GM21619 (cell line): ENCODE measurements at regions not wholly inside any gene's neighbourhood (a gene's known extent, or its start where the extent isn't known, plus 50 kb on each side); places are given as distances from the start of the nearest gene placed in this dataset.

Source experiments
- ATAC-seq: cut with Tn5 transposase; IDR thresholded peaks from one replicate; pipeline ENCODE4 v1.9.1; 2021; ENCODE audit not compliant: unreplicated experiment

DNA sequence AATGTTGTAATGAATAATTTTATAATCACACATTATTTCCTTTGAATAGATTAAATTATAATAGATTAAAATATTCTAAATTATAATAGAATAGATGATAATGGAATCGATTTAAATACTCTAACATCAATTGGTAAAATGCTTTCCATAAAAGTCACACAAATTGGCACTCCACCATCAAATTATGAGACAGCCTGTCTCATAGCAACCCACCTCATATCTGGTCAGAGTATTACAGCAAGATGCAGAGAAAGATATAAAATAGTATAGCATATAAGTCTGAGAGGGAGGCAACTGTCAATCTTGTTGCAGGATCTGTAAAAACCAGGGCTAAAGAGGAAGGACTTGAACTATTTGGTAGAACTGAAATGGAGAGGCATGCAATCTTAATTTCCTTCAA is 98.4 kb upstream of the NCKAP5 start:
- no peak for ATAC-seq

DNA sequence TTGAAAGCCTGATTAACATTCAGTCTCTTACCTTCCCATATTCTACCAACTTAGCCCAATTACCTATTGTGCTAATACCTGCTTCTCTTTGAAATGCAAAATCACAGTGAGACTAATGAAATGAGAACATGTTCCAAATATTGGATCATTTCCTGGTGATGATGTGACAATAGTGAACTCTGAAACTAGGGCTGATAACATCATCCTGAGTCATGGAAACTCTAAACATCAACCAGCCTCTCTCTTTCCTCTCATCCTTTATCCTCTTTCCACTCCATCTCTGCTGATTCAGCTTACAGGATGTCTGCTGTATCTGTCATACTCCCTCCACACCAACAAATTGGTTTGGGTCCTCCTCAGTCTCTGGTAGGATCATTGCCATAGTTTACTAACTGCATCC is 98.8 kb upstream of the NCKAP5 start:
- no peak for ATAC-seq

- ATAC-seq, result no peak
Observed at GRCh38 chr2:133667968-133668367, 99.7 kb upstream of the NCKAP5 start.

DNA sequence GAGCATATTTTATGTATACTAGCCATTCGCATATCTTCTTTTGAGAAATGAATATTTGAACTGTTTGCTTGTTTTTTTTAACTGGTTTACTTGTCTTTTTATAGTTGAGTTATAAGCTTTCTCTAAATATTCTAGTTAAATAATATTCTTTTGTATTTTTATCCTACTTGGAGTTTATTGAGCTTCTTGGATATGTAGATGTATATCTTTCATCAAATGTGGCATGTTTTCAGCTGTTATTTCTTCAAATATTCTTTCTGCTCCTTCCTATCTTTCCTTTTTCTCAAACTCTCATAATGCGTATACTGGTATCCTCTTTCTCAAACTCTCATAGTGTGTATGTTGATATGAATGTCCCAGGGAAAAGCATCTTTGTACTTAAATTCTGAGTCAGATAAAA is 100.3 kb upstream of the NCKAP5 start:
- no peak for ATAC-seq

- ATAC-seq, result no peak
Observed at GRCh38 chr2:133673305-133673905, 105.1 kb upstream of the NCKAP5 start.

GRCh38 chr2:133674066-133674432 is 105.8 kb upstream of the NCKAP5 start:
- no peak for ATAC-seq

DNA sequence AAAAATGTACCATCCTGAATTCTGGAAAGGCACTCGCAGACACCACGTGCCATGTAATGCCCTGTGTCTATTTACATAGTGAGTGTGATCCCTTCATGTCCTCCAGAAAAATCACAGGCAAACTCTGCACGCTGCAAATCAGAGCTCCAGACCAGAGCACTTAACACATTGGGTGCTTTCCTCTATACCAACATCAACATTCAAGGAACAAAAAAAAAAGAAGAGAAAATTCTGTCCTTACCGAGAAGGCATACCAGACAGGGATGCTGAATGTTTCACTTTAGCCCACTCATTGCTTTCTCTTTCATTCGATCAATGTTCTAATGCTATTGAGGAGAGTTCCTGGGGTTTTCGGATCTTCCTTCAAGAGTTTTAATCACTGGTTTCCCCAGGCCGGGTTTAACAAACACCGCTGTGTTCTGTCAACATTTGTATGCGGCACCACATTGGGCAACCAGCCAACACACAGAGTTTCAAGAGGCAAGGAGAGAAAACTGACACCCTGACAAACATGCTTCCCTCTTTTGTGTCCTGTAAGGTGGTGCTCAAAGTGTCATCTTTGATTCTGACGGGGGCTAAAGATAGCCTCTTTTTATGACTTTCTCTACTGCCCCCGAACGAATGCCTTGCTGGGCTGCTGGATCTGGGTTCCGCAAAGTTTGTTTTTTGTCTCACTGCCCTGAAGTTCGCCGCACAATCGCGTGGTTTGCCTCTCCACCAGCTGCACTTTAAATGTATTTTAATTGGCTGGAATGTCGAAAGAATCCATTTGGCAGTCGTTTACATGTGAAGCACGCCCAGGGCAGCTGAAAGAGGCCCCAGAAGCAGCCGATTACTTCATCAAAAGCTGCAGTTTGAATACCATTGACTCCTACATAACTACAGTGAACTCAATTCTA is 106.4 kb upstream of the NCKAP5 start:
- no peak for ATAC-seq

- ATAC-seq, result no peak
Observed at GRCh38 chr2:133676392-133677130, 108.3 kb upstream of the NCKAP5 start.

DNA sequence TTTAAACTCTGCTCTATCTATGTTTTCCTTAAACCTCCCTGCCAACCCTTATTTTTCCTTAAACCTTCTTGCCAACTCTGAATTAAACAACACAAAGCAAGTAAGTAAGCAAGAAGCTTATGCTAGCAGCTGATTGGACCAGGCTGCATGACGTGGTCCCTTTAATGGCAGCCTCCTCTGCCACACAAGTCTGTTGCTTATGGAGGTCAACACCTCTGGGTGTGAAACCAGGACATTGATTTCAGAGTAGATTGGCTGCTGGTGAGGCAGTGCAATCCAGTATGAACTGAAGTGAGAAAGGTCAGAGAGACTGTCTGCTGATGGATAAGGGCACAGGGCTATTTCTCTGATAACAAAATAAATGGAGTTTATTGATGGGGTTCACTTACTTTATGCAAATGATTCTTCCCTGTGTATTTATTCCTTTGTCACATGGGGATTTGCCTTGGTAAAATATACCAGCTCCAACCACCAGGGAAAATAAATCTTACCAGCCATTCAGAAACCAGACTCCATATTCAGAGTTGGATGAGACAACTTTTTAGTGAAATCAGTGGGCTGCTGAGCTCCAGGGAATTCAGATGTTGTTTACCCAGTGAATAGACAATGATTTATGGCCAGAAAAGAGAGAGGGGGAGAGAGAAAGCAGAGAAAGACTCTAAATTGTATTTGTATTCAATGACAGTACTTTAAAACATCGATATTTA is 112.2 kb upstream of the NCKAP5 start:
- ATAC-seq, result no peak

DNA sequence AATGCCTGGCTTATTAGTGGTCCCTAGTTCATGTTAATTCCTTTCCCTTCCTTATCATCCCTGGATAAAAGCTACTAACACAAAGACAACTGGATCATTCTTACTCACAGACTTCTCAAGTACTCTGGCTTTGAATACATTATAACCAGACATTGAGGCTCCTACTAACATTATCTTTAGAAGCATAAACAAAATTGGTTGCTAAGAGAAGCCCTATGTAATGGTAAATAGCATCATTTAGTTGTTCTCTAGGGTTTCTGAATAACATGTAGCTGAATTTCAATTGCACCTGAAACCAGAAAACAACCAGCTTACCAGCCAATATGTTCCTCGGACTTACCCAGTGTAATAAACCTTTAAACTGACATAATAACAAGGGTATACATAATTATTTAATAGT is 114.1 kb upstream of the NCKAP5 start:
- ATAC-seq, result no peak

DNA sequence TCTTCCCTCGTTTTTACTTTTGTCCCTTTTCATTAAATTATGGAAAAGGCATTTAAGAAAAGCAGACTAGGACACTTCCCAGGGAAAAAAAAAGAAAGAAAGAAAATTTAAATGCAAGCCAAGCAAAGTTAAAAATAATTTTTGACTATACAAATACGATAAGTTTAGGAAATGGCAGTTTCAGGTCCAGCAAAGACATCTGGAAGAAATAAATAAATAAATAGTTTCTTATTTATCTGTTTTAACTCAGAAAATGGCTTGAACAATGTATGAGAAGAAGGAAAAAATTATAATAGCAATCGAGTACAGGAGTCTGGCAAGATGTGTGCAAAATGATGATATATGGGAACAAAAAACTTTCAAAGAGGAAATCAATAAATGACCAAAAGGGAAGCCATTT is 114.6 kb upstream of the NCKAP5 start:
- no peak for ATAC-seq

DNA sequence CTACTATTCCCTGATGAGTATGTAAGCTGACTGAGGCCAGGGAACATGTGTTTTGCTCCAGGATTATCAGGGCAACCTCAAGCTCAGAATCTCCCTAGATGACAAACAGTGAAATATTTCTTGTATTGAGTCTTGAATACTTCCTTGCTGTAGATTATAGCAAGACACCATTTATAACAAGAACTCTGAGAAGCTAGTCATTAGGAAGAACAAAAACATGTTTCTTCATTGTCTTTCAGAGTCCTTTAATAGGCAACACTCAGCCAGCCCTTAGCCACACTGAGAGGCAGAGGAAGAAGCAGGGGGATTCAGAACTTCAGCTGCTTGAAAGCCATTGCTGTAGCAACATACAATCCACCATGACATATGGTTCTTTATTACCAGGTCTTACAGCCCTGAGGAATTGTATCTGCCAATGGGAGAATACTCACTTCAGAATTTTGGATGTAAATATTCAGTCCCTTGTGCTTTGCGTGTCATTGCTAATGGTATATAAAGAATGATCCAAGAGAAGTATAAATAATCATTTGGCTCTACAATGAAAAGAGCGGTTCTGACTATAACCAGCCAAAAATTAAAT is 117.5 kb upstream of the NCKAP5 start:
- no peak for ATAC-seq

GRCh38 chr2:133690780-133691179 is 122.5 kb upstream of the NCKAP5 start:
- ATAC-seq, result no peak

DNA sequence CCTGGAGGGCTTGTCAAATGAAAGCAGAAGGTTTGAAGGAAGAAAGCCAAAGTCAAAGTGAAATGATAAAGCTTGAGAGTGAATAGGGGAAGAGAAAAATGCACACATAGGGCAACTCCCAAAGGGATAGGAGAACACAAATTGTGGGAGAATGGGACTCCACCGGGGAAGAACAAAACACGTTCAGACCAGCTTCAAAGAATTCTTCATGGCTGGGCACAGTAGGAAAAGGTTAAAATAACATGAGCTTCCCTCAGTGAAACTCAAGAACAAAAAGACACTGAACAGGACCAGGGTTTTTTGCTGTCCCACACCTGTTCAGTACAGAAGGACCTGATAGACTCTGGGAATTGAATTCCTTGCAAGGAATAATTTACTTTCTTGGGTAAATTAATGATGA is 123.1 kb upstream of the NCKAP5 start:
- no peak for ATAC-seq

DNA sequence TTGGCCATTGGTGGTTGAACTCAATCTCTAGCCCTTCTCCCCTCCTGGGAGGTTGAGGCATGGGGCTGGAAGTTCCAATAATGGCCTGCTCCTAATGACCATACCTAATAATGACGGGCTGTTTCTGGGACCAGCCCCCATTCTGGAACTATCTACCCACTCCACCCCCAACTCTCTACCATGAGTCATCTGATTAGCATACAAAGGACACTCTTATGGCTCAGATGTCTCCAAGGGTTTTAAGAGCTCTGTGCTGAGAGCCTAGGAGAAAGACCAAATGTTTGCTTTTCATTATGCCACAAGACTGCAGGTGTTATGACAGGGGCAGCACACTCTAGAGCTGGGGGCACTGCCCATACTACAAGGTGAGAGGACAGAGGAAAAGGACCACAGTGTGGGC is 137.0 kb upstream of the NCKAP5 start:
- no peak for ATAC-seq

DNA sequence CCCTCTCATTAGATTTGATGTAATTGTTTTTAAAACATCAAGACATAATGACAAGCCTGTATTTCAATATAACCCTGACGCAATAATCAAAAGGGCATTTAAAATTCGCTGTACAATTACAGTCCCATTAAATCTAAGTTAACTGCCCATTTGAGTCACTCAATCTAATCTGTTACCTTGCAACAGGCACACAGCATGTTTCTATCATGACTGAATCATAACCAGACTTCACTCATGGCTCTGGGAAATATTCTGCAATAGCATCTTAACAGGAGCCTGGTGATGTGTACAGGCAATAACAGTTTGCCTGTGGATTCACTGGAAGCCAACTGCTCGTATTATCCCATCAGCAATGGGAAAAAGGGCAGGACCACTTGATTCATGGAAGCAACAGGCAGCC is 142.3 kb upstream of the NCKAP5 start:
- no peak for ATAC-seq

DNA sequence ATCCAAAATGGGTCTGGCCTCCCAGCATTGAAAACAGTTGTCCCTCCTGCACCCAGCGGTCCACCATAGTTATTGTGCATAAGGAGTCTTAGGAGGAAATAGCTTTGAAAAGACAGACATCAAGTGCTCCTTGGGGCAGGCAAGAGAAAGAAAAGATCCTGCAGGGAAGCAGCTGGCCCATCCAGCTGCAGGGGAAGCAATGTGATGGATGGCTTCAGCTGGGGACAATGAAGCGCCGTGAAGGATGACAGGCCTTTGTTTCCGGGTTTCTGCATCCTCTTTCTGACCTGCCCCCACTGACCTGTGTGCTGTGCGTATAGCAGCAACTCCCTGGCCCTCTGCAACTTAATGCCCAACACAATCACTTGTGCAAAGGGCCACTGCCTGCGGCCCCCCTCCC is 142.9 kb upstream of the NCKAP5 start:
- no peak for ATAC-seq

GRCh38 chr2:133711806-133712205 is 143.5 kb upstream of the NCKAP5 start:
- no peak for ATAC-seq

DNA sequence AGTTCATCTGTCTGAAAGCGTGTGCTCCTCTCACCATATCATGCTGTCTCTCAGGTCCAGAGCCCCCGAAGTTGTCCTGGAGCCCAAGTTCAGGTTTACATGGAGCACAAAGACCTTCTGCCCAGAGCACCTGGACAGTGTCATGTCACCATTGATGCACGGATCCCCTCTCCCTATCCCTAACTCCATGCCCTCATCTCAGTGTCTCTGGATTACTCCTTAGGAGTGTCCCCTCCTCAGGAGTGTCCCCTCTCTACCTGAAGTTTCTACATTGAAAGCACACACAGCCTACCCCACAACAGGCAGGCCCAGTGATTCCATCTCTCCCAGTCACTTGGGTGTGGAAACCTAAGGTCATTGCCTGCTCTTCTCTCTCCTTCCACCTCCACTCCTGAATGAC is 144.1 kb upstream of the NCKAP5 start:
- no peak for ATAC-seq

DNA sequence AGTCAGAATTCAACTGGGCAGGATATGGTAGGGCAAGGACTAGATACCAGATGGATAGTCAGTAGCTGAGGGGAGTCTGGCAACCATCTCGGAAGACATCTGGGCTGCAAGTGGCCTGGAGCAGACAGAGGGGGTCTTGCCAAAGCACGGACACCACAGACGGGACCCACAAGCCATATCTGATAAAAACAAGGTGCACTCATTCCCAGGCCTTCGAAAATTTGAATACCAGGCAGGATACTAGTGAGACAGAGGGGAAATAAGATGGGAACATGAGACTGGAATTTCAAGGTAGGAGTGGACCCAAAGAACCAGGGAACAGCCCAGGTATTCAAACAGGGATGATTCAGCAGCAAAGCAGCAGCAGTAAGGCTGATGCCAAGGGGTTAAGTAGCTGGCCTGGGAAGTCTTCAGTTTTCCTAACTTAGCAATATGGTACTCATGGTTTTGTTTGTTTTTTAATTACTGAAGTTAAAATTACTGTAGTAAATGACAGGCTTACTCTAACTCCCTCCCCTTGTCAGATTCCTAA is 144.9 kb upstream of the NCKAP5 start:
- no peak for ATAC-seq

DNA sequence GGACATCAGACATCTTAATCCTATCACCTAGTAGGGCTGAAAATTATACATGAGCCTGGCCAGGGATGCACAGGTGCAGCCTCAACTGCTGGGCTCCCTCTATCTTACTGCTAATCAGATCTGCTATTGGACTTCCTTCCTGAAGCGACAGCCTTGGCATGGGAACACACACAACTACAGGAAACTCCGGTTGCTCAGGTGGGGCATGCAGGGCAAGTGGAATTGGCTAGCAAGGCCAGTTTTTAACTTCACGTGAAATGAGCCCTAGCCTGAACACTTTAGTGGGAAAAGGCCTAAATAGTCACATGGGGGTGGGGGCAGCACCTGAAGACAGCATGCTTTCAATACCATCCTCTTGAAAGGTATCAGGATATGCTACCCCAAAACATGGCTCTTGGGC is 147.9 kb upstream of the NCKAP5 start:
- ATAC-seq, result no peak
